GM18519 (cell line): ENCODE measurements at regions not wholly inside any gene's neighbourhood (a gene's known extent, or its start where the extent isn't known, plus 50 kb on each side); places are given as distances from the start of the nearest gene placed in this dataset.

Experiments
- ATAC-seq: cut with Tn5 transposase; IDR thresholded peaks from one replicate; pipeline ENCODE4 v1.9.1; 2021; ENCODE audit warnings: mild to moderate bottlenecking, moderate library complexity; ENCODE audit not compliant: unreplicated experiment, low FRiP score

DNA sequence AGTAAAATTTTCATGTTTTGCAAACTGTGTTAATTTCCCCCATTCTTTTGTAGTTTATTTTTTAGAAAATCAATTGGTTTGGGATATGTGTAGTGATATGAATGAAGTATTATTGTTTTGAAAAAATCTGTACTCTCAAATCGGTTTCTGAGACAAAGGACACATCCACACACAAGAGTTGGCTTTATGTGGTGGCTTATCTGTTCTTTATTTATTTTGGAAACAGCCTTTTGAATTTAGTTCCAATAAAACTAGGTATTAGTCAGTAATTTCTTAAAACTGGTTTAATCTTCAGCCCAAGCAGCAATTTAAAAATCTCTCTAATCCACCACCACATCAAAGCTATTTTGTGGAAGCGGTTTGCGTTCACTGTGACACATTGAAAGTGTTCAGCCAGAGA, 741.5 kb upstream of the GRM7 start:
- ATAC-seq, result no peak

GRCh38 chr3:6120786-6121185, 740.1 kb upstream of the GRM7 start:
- no peak for ATAC-seq

DNA sequence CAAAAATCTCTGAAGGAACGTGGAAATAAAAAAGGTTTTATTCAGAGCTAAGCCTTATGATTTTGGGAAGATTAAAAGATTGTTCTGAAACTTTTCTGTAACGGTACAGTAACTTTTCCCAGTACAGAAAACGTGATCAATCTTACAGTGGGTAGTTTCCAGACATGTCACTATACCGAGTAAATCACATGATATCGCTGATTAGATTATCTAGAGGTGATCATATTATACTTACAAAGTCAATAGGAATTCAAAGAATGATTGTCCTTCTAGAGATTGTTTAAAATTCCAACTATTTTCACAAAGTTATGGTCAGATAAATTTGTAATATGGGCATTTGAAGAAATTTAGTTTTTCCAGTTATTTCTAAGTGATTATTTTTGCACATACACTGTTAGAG, 736.0 kb upstream of the GRM7 start:
- no peak for ATAC-seq

DNA sequence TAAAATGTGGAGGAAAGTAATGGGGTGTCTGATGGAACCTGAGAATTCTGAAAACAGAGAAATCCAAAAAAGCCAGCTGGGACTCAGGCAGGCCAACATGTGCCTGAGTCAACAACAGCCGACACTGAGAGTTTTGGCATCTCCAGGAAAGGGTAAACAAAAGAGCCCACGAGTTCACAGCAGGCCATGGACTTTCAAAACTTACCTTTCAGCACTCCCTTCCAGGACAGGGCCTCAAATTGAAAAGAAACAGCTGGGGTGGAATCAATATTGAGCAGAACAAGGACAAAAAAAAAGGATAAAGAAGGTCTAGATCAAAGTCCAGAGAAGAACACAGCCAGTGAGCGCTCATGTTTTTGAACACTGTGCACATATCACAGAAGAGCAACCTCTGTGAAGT, 735.4 kb upstream of the GRM7 start:
- no peak for ATAC-seq

DNA sequence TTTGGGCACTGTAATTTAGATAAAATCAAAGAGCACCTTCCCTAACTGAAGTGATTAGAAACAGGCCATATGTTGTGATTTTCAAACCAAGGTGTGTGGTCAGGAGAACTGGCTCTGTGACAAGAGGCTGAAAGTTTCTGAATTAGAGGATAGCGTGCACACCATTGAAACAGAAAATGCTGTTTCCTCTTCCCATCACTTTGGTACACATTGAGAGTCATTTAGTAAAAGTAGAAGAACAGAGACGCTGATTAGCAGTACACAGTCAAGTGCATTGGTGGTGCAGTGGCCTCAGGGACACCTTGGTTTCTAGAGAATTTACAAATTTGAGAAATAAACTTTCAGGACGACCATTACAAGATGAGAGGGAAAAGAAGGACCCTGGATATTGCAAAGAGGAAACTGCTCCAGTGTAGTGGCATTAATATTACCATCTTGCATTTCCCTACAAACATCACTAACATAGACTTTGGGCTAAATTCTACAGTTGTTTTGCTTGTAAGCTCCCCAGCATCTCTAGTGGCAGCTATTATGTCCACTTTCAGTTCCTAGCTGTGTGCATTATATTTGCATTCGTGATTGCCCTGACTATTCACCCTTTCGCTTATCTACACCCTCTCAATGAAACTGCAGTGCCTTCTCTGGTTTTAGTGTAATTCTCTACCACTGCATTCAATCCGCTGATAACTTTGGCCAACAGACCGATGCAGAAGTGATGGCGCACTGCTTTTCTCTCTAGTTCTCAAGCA, 728.1 kb upstream of the GRM7 start:
- peak; percentile 78 for ATAC-seq

DNA sequence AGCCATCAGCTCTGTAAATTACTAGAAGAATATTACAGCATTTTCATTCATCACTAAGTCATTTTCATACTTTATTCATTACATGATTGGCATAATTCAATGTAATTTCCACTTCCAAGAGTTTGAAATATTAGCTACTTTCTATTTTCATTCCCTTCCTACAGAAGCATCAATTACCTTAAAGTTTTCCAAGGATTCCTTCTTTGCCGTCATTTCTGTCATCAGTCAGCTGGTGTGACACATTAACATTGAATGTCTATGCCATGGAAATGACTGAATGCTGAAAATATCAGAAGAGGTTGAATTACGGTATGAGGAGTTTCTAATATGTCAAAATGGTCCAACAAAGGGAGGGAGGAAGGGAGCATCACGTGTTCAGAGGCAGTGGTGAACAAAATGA, 718.2 kb upstream of the GRM7 start:
- ATAC-seq, result no peak

DNA sequence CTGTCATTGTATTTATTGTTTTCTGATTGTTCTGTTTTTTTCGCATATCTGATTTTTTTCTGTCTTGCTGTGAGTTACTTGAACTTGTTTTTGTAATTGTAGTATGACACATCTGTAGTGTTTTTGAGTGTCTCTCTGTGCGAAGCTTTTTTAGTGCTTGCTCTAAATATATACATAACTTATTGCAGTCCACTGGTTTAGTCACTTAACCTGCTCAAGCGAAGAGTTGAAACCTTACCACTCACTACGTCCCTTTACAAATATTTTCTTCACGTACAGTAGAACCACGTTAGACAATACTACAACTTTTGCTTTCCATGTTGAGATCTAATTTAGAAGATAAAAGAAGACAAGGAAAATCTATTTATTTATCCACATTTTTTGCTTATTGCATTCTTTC, 713.0 kb upstream of the GRM7 start:
- ATAC-seq, result peak; percentile 89

GRCh38 chr3:6155650-6156338, 705.1 kb upstream of the GRM7 start:
- ATAC-seq, result no peak

- ATAC-seq, result no peak
Observed at GRCh38 chr3:6165951-6166350, 695.0 kb upstream of the GRM7 start.

- ATAC-seq, result no peak
Observed at GRCh38 chr3:6168256-6168655, 692.7 kb upstream of the GRM7 start.

DNA sequence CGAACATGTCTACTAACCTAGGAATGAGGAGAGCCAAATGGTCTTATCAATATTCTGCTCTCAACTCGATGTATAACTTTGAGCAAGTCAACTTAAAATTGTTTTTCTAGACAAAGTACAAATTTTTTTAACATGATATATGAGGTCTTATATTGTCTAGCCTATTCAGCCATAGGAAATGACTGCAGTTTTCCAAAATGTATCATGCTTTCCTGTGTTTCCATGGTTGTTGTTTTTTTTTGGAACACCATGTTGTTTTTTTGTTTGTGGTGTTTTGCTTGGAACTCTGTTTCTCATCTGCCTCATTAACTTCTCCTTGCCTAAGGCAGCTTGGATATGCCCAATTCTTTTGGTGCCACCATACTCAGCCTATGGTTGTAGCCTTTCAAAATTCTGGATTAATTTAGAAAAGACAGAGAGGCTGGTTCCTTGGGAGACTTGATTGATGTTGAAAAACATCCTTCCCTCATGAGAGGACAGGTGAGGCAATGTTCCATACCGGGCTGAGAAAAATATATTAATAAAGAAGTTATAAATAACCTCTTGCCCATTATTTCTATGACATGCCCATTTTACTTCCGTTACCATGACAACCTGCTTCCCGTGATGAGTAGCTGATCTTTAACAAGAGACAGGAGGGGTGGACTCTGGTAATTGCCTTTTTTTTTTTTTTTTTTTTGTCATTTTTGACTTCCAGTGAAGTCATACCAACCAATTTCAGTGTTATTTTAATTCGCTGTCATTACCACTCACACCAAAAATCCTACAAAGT, 687.9 kb upstream of the GRM7 start:
- no peak for ATAC-seq

DNA sequence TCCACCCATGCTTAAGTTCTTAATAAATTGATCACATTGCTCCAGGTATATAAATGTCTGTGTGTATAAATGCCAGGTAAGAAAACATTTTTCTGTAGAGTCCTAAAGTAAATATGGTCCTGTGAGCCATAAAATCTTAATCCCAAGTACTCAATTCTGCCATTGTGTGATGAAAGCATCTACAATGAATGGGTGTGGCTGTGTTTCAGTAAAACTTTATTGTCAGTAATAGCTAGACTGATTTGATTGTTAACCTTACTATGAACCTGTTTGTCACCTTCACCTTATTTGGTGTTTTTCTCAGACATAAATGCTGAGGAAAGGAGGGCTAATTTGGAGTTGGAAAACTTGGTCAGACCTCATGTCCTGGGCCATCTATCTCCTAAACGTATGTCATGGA, 683.5 kb upstream of the GRM7 start:
- ATAC-seq, result no peak

- ATAC-seq, result no peak
Observed at GRCh38 chr3:6179761-6180160, 681.2 kb upstream of the GRM7 start.

GRCh38 chr3:6180171-6180570, 680.7 kb upstream of the GRM7 start:
- ATAC-seq, result no peak

DNA sequence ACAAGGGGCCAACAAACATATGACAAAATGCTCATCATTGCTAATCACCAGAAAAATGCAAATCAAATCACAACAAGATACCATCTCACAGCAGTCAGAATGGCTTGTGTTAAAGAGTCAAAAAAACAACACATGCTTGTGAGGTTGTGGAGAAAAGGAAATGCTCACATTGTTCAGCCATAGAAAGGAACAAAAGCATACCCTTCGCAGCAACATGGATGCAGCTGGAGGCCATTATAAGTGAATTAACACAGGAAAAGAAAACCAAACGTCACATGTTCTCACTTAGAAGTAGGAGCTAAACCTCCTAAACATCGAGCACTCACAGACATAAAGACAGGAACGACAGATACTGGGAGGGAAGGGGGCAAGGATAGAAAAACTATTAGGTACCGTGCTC, 678.4 kb upstream of the GRM7 start:
- ATAC-seq, result no peak

DNA sequence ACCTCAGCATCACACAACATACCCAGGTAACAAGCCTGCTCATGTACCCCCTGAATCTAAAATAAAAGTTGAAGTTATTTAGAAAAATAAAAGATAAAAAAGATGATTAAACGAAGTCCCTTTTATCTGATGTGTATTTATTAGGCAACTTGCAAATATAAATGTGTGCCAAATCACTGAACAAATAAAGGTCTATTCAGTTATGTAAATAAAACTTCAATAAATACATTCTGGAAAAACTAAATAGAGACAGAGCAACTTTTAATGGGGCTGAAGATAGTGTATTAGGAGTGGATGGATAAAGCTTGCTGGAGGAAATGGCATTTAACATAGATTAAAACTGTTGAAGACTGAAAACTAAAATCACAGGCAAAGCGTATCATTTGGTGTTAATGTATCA, 678.0 kb upstream of the GRM7 start:
- no peak for ATAC-seq

DNA sequence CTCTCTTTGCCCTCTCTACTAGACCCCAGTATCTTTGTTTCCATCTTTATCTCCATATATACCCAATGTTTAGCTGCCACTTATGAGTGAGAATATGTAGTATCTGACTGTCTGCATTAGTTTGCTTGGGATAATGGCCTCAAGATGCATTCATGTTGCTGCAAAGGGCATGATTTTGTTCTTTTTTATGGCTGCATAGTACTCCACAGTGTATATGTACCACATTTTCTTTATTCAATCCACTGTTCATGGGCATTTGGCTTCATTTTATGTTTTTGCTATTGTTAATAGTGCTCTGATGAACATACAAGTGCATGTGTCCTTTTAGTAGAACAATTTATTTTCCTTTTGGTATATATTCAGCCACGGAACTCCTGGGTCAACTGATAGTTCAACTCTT, 671.5 kb upstream of the GRM7 start:
- ATAC-seq, result no peak

DNA sequence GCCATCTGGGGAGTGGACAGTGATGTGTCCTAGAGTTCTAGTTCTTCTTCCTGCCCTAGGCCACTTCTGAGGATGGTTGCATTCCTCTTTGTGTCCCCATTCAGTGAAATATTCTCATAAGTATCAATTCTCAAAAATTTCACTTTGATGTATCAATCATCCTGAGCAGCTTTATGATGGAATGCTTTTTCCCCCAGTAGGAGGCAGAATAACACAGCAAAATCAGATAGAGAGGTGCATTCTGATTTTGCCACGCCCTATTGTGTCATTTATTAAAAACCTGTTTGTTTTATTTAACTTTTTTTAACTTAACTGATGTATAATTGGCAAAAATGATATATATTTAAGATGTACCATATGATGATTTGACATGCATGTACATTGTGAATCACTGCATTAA, 656.0 kb upstream of the GRM7 start:
- no peak for ATAC-seq

GRCh38 chr3:6216135-6217026, 644.5 kb upstream of the GRM7 start:
- no peak for ATAC-seq

DNA sequence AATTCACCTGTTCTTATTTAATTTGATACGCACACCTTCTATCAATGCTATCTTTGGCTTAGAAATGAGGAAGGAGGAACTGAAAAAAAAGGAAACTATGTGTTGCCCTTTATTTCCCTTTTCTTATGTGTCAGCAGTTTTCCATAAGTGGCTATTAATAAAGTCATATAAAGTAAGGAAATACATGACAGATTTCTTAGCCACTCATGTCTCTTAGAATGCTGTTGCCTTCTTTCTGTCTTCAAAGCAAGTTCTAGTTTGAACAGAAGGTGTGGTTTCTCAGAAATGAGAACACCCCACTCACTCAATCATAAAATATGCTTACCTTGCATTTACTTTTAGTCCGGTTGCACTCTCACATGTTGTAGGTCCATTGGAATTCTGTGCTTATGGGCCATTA, 640.5 kb upstream of the GRM7 start:
- no peak for ATAC-seq

DNA sequence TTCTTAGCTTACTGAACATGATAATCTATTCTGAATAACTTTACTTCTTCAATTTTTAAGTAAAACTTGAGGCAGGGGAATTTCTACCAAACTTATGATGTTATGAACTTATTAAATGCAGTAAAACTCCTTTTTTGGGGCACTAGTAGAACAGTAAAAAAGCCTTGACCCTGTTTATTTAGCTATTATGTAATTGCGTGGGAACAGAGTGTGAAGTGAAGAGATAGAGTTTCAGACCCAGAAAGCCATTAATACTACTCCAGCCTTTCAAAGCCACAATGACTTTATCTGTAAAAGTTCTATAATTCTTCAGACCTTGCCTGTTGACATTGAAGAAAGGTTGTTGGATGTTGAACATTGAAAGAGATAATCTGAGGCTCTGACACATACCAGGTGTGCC, 638.8 kb upstream of the GRM7 start:
- no peak for ATAC-seq
